ENCODE measurements at regions not wholly inside any gene's neighbourhood (a gene's known extent, or its start where the extent isn't known, plus 50 kb on each side); places are given as distances from the start of the nearest gene placed in this dataset.
"Not testable (repeated sequence)": the region's sequence is repeated elsewhere in the genome, so short reads cannot be mapped to it uniquely, and the experiment has no call there.

DNA sequence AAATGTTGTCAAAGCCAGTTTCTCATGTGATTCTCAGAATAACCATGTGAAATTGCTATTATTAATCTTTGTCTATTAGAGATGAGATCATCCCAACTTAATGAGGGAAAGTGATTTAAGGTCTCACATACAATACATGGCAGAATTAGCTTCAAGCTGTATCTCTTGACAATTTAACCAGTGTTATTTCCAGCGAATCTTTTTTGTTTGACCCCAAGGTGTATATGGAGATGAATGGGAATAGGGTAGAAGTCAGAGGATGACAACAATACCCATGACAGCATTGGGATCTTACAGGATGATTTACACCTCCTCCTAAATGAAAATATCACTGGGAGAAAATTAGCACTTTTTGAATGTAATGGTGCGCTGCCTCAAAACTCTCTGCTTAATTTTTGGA, 290.8 kb upstream of the LUZP2 start:
- H3K9ac ChIP-seq (ENCODE audit: low read depth, low read length, poor library complexity): no peak overlapping the region
- no peak overlapping the region for H3K4me2 ChIP-seq (ENCODE audit: insufficient read depth, low read length, poor library complexity, severe bottlenecking)
- no peak overlapping the region for H3K4me3 ChIP-seq (ENCODE audit: low read length in 2 of 2)
- no peak overlapping the region for H3K27ac ChIP-seq (replicated peaks; ENCODE audit: low read length)
- no peaks in the 10 kb centered on the region for H3K79me1 ChIP-seq (ENCODE audit: low read depth, low read length)
- H4K8ac ChIP-seq (ENCODE audit: low read depth, low read length): no peak overlapping the region
- DNase-seq (ENCODE audit: low spot score): no peak
- no peak overlapping the region for H2AFZ ChIP-seq (ENCODE audit: low read length)
- no peak overlapping the region for H3K23ac ChIP-seq (ENCODE audit: low read depth, low read length, poor library complexity)
- H3K9me3 ChIP-seq (replicated peaks in 1 of 2; ENCODE audit: control insufficient read depth in 2 of 2, insufficient read depth in 1 of 2, low read depth in 1 of 2, low read length in 2 of 2): no peaks in the 10 kb centered on the region
- H3K14ac ChIP-seq (ENCODE audit: low read length): no peak overlapping the region
- no peaks in the 10 kb centered on the region for H3K4me1 ChIP-seq (ENCODE audit: control insufficient read depth in 2 of 2, insufficient read depth in 1 of 2, low read depth in 1 of 2, low read length in 2 of 2)
- H4K91ac ChIP-seq (ENCODE audit: low read depth, low read length, poor library complexity): no peak overlapping the region
- no peak overlapping the region for H2BK12ac ChIP-seq (ENCODE audit: low read length)
- H3K18ac ChIP-seq (ENCODE audit: low read length): no peak overlapping the region
- H2BK5ac ChIP-seq (ENCODE audit: low read length): no peak overlapping the region
- H2BK120ac ChIP-seq (ENCODE audit: low read depth, low read length): no peak overlapping the region
- no peaks in the 10 kb centered on the region for H3K36me3 ChIP-seq (replicated peaks in 1 of 2; ENCODE audit: control insufficient read depth in 2 of 2, insufficient read depth in 2 of 2, low read length in 2 of 2)
- H2AK5ac ChIP-seq (ENCODE audit: low read depth, low read length): no peak overlapping the region
- no peaks in the 10 kb centered on the region for H3K27me3 ChIP-seq (ENCODE audit: control insufficient read depth in 3 of 3, insufficient read depth in 3 of 3, low read depth in 1 of 3, low read length in 3 of 3)
- H3K4ac ChIP-seq (ENCODE audit: low read length): no peak overlapping the region
- WGBS, 2 donors (ENCODE audit: extremely low coverage in 2 of 2, insufficient read length in 2 of 2, insufficient replicate concordance in 1 of 2): no CpG with 5 or more reads among the region's 2 CpGs
- H2BK15ac ChIP-seq (ENCODE audit: low read length): no peak overlapping the region

GRCh38 chr11:24206511-24206910, 290.3 kb upstream of the LUZP2 start:
- Histone ChIP-seq H2AK5ac (ENCODE audit: low read depth, low read length) (no peak overlapping the region), H2BK5ac (ENCODE audit: low read length) (no peak overlapping the region), H3K4me1 (ENCODE audit: control insufficient read depth in 2 of 2, insufficient read depth in 1 of 2, low read depth in 1 of 2, low read length in 2 of 2) (no peaks in the 10 kb centered on the region), H4K91ac (ENCODE audit: low read depth, low read length, poor library complexity) (no peak overlapping the region), H3K79me1 (ENCODE audit: low read depth, low read length) (no peaks in the 10 kb centered on the region), H3K36me3 (replicated peaks in 1 of 2; ENCODE audit: control insufficient read depth in 2 of 2, insufficient read depth in 2 of 2, low read length in 2 of 2) (no peaks in the 10 kb centered on the region), H3K23ac (ENCODE audit: low read depth, low read length, poor library complexity) (no peak overlapping the region), H2BK12ac (ENCODE audit: low read length) (no peak overlapping the region), H2BK120ac (ENCODE audit: low read depth, low read length) (no peak overlapping the region), H3K4ac (ENCODE audit: low read length) (no peak overlapping the region), H3K27ac (replicated peaks; ENCODE audit: low read length) (no peak overlapping the region), H3K18ac (ENCODE audit: low read length) (no peak overlapping the region), H2AFZ (ENCODE audit: low read length) (no peak overlapping the region), H2BK15ac (ENCODE audit: low read length) (no peak overlapping the region), H4K8ac (ENCODE audit: low read depth, low read length) (no peak overlapping the region), H3K4me3 (ENCODE audit: low read length in 2 of 2) (no peak overlapping the region), H3K4me2 (ENCODE audit: insufficient read depth, low read length, poor library complexity, severe bottlenecking) (no peak overlapping the region), H3K9ac (ENCODE audit: low read depth, low read length, poor library complexity) (no peak overlapping the region), H3K27me3 (ENCODE audit: control insufficient read depth in 3 of 3, insufficient read depth in 3 of 3, low read depth in 1 of 3, low read length in 3 of 3) (no peaks in the 10 kb centered on the region), H3K9me3 (replicated peaks in 1 of 2; ENCODE audit: control insufficient read depth in 2 of 2, insufficient read depth in 1 of 2, low read depth in 1 of 2, low read length in 2 of 2) (no peaks in the 10 kb centered on the region), H3K14ac (ENCODE audit: low read length) (no peak overlapping the region)
- no peak for DNase-seq (ENCODE audit: low spot score)
- WGBS, 2 donors (ENCODE audit: extremely low coverage in 2 of 2, insufficient read length in 2 of 2, insufficient replicate concordance in 1 of 2): no CpG with 5 or more reads among the region's 1 CpG

DNA sequence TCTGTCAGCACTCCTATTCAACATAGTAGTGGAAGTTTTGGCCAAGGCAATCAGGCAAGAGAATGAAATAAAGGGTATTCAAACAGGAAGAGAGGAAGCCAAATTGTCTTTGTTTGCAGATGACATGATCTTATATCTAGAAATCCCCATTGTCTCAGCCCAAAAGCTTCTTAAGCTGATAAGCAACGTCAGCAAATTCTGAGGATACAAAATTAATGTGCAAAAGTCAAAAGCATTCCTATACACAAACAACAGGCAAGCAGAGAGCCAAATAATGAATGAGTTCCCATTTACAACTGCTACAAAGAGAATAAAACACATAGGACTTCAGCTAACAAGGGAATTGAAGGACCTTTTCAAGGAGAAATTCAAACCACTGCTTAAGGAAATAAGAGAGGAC, 280.4 kb upstream of the LUZP2 start:
- Histone ChIP-seq H2BK120ac (ENCODE audit: low read depth, low read length) (no peak overlapping the region), H3K27me3 (ENCODE audit: control insufficient read depth in 3 of 3, insufficient read depth in 3 of 3, low read depth in 1 of 3, low read length in 3 of 3) (no peaks in the 10 kb centered on the region), H3K9me3 (replicated peaks in 1 of 2; ENCODE audit: control insufficient read depth in 2 of 2, insufficient read depth in 1 of 2, low read depth in 1 of 2, low read length in 2 of 2) (no peaks in the 10 kb centered on the region), H3K27ac (replicated peaks; ENCODE audit: low read length) (no peak overlapping the region), H2BK5ac (ENCODE audit: low read length) (no peak overlapping the region), H3K36me3 (replicated peaks in 1 of 2; ENCODE audit: control insufficient read depth in 2 of 2, insufficient read depth in 2 of 2, low read length in 2 of 2) (no peaks in the 10 kb centered on the region), H3K79me1 (ENCODE audit: low read depth, low read length) (no peaks in the 10 kb centered on the region), H3K4ac (ENCODE audit: low read length) (no peak overlapping the region), H3K4me3 (ENCODE audit: low read length in 2 of 2) (no peak overlapping the region), H2AK5ac (ENCODE audit: low read depth, low read length) (no peak overlapping the region), H4K8ac (ENCODE audit: low read depth, low read length) (no peak overlapping the region), H2BK15ac (ENCODE audit: low read length) (no peak overlapping the region), H2AFZ (ENCODE audit: low read length) (no peak overlapping the region), H2BK12ac (ENCODE audit: low read length) (no peak overlapping the region), H3K4me1 (ENCODE audit: control insufficient read depth in 2 of 2, insufficient read depth in 1 of 2, low read depth in 1 of 2, low read length in 2 of 2) (no peaks in the 10 kb centered on the region), H3K23ac (ENCODE audit: low read depth, low read length, poor library complexity) (no peak overlapping the region), H3K4me2 (ENCODE audit: insufficient read depth, low read length, poor library complexity, severe bottlenecking) (no peak overlapping the region), H3K14ac (ENCODE audit: low read length) (no peak overlapping the region), H3K18ac (ENCODE audit: low read length) (no peak overlapping the region), H4K91ac (ENCODE audit: low read depth, low read length, poor library complexity) (no peak overlapping the region), H3K9ac (ENCODE audit: low read depth, low read length, poor library complexity) (no peak overlapping the region)
- no peak for DNase-seq (ENCODE audit: low spot score)
- WGBS, 2 donors (ENCODE audit: extremely low coverage in 2 of 2, insufficient read length in 2 of 2, insufficient replicate concordance in 1 of 2): no CpG with 5 or more reads among the region's 1 CpG

- not testable (repeated sequence) for H2BK12ac ChIP-seq (ENCODE audit: low read length); H3K27ac ChIP-seq (replicated peaks; ENCODE audit: low read length); H3K14ac ChIP-seq (ENCODE audit: low read length); H2BK120ac ChIP-seq (ENCODE audit: low read depth, low read length); H3K4me1 ChIP-seq (ENCODE audit: control insufficient read depth in 2 of 2, insufficient read depth in 1 of 2, low read depth in 1 of 2, low read length in 2 of 2); H3K4me3 ChIP-seq (ENCODE audit: low read length in 2 of 2); H3K9me3 ChIP-seq (replicated peaks in 1 of 2; ENCODE audit: control insufficient read depth in 2 of 2, insufficient read depth in 1 of 2, low read depth in 1 of 2, low read length in 2 of 2); H3K36me3 ChIP-seq (replicated peaks in 1 of 2; ENCODE audit: control insufficient read depth in 2 of 2, insufficient read depth in 2 of 2, low read length in 2 of 2); H3K9ac ChIP-seq (ENCODE audit: low read depth, low read length, poor library complexity); H2AK5ac ChIP-seq (ENCODE audit: low read depth, low read length); H2BK15ac ChIP-seq (ENCODE audit: low read length); H3K27me3 ChIP-seq (ENCODE audit: control insufficient read depth in 3 of 3, insufficient read depth in 3 of 3, low read depth in 1 of 3, low read length in 3 of 3); H2BK5ac ChIP-seq (ENCODE audit: low read length); DNase-seq (ENCODE audit: low spot score); H3K23ac ChIP-seq (ENCODE audit: low read depth, low read length, poor library complexity); H3K18ac ChIP-seq (ENCODE audit: low read length); H3K4me2 ChIP-seq (ENCODE audit: insufficient read depth, low read length, poor library complexity, severe bottlenecking); H2AFZ ChIP-seq (ENCODE audit: low read length); H4K91ac ChIP-seq (ENCODE audit: low read depth, low read length, poor library complexity); H3K4ac ChIP-seq (ENCODE audit: low read length); H3K79me1 ChIP-seq (ENCODE audit: low read depth, low read length); H4K8ac ChIP-seq (ENCODE audit: low read depth, low read length)
- no CpG with 5 or more reads among the region's 11 CpGs for WGBS, 2 donors (ENCODE audit: extremely low coverage in 2 of 2, insufficient read length in 2 of 2, insufficient replicate concordance in 1 of 2)
These were observed 279.5 kb upstream of the LUZP2 start for GRCh38 chr11:24217319-24217718.
